ENCODE measurements at regions not wholly inside any gene's neighbourhood (a gene's known extent, or its start where the extent isn't known, plus 50 kb on each side); places are given as distances from the start of the nearest gene placed in this dataset.

DNA sequence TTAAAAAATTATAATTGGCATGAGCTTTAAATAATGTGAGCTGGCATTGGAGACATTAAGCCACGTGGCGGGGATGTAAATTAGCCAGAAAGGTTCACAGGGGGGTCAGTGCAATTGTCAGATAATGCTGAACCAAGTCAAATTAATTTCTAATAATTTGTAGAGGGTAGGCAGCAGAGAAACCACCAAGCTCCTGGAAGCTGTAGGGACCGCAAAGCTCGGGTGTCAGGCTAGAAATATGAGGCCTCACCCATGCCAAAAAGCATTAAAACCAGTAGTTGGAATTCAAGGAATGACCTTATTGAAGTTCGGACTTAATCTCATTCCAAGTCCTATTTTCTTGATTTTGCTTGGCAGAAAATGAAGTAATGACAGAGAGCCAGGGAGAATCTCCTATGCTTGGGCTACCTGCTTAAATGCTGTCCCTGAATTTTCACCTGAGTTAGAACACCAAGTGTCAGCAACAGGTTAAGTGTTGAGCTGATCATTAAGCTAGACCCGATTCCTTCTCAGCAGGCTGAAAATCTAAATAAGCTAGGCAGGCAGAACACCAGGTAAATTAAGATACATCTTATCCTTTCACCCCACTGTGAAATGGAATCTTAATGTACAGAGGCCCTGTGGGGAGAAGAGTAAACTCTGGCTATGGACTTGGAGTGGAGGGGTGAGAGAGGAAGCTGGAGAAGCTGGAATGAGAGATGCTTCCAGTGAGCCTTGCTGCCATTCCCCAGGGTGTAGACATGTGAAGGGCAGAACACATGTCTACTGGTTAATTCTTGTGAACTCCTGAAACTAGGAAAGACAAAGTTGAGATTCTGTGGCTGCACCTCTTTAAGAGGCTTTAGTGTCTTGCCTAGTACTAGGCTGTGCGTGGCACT lies 520.0 kb downstream of the SLC4A3 start:
- intact Hi-C loops (cut with DNase I; ENCODE audit: low total_unique reads) (no loop called here), in situ Hi-C loops (cut with MboI; ENCODE audit: low sequenced_read_pairs in 4 of 4) (no loop called here)
- ATAC-seq = no peak

DNA sequence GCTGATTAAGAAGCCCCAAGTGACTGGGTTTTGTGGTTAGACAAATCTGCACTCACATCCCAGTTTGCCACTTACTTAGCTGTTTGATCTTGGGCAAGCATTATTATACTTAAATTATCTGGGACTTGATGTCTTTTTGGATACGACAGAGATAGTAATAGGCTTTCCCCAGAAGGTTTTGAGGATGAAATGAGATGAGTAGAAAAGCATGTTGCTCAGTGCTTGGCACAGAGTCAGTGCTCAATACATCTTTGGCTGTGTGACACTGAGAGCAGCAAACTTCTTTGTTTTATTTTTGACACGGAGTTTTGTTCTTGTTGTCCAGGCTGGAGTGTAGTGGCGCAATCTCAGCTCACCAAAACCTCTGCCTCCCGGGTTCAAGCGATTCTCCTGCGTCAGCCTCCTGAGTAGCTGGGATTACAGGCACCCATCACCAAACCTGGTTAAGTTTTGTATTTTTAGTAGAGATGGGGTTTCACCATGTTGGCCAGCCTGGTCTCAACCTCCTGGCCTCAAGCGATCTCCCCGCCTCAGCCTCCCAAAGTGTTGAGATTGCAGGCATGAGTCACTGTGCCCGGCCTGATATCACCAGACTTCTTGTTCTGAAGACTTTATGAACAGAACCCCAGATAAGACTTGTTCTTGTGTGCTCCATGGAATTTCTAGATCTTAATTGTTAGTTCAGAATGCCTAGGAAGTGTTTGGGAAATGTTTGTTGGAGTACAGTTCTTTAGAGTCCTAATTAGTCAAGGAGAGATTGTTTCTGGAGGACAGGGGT lies 521.2 kb downstream of the SLC4A3 start:
- TF ChIP-seq POLR2A (IDR thresholded peaks at IDR 0.05) = no peak
- TF ChIP-seq, protein P1, sequence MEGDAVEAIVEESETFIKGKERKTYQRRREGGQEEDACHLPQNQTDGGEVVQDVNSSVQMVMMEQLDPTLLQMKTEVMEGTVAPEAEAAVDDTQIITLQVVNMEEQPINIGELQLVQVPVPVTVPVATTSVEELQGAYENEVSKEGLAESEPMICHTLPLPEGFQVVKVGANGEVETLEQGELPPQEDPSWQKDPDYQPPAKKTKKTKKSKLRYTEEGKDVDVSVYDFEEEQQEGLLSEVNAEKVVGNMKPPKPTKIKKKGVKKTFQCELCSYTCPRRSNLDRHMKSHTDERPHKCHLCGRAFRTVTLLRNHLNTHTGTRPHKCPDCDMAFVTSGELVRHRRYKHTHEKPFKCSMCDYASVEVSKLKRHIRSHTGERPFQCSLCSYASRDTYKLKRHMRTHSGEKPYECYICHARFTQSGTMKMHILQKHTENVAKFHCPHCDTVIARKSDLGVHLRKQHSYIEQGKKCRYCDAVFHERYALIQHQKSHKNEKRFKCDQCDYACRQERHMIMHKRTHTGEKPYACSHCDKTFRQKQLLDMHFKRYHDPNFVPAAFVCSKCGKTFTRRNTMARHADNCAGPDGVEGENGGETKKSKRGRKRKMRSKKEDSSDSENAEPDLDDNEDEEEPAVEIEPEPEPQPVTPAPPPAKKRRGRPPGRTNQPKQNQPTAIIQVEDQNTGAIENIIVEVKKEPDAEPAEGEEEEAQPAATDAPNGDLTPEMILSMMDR (IDR thresholded peaks at IDR 0.05 in 4 of 5, conservative IDR thresholded peaks at IDR 0.05 in 1 of 5) = no peak
- H3K27me3 ChIP-seq = no peaks in the 10 kb centered on the region
- H3K36me3 ChIP-seq = no peaks in the 10 kb centered on the region
- in situ Hi-C loops (cut with MboI; ENCODE audit: low sequenced_read_pairs in 4 of 4) = no loop called here
- DNase-seq = no peak
- intact Hi-C loops (cut with DNase I; ENCODE audit: low total_unique reads) = no loop called here
- H3K4me3 ChIP-seq = no peak overlapping the region
- ATAC-seq = no peak
- H3K27ac ChIP-seq = no peak overlapping the region
- no peaks in the 10 kb centered on the region for H3K4me1 ChIP-seq
- H3K9me3 ChIP-seq = no peaks in the 10 kb centered on the region

More for the DNA sequence above, 520.0 kb downstream of the SLC4A3 start:
- Histone ChIP-seq H3K4me3 (no peak overlapping the region), H3K27ac (no peak overlapping the region), H3K36me3 (no peaks in the 10 kb centered on the region), H3K27me3 (no peaks in the 10 kb centered on the region), H3K9me3 (no peaks in the 10 kb centered on the region), H3K4me1 (no peaks in the 10 kb centered on the region)
- TF ChIP-seq, protein P1 (IDR thresholded peaks at IDR 0.05 in 4 of 5, conservative IDR thresholded peaks at IDR 0.05 in 1 of 5) = no peak
- no peak for TF ChIP-seq POLR2A (IDR thresholded peaks at IDR 0.05)
- DNase-seq = no peak

DNA sequence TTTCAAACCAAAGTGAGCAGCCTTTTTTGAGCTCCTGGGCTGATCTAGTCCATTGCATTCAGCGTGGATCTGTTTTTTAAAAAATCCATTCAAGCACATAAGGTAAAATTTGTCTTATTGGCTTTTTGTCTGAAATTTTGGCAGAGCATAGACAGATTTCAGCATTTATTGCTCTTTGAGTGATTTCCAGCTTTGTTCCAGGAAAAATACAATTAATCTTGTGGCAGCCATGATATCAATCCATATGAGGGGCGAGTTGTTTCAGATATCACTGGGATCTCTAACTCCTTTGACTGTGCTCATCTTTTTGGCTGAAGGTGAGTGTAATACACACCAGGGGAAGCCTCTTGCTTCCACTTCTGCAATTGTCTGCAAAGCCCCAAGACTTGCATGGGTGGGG lies 523.9 kb downstream of the SLC4A3 start:
- H3K4me1 ChIP-seq = no peaks in the 10 kb centered on the region
- intact Hi-C loops (cut with DNase I; ENCODE audit: low total_unique reads) (no loop called here), in situ Hi-C loops (cut with MboI; ENCODE audit: low sequenced_read_pairs in 4 of 4) (no loop called here)
- no peak overlapping the region for H3K4me3 ChIP-seq
- H3K36me3 ChIP-seq = no peaks in the 10 kb centered on the region
- H3K27ac ChIP-seq = no peak overlapping the region
- no peak for TF ChIP-seq POLR2A (IDR thresholded peaks at IDR 0.05)
- TF ChIP-seq, protein P1 (IDR thresholded peaks at IDR 0.05 in 4 of 5, conservative IDR thresholded peaks at IDR 0.05 in 1 of 5) = no peak
- no peaks in the 10 kb centered on the region for H3K9me3 ChIP-seq
- no peak for DNase-seq
- H3K27me3 ChIP-seq = no peaks in the 10 kb centered on the region
- ATAC-seq = no peak

DNA sequence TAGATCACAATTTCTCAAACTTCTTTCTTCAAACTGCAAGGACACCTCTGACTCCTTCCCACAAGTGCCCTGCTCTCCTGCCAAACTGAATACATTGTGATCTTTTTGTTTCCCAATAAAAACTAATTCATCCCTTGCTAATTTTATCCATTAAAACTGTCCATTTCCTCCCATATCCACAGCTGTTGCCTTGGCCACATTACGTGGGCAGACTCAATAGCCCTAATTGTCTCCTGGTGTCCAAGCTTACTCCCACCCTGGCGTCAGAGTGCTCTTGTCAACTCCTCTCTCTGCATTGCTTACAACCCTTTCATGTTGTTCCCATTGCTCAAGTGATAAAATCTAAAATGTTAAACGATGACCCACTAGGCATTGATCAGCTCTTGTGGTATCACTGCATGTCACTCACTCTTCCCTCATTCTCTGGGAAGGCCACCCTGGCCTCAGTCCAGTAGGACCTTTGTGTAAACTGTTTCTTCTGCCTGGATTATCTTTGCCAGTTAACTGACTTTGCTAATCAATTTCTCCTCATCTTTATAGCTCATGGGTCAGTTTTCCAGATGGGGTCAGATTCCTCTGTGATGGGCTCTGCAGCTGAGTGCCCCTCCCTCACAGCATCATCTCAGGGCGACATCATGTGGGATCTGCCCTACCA lies 525.0 kb downstream of the SLC4A3 start:
- Histone ChIP-seq H3K36me3 (no peaks in the 10 kb centered on the region), H3K27me3 (no peaks in the 10 kb centered on the region), H3K27ac (no peak overlapping the region), H3K4me3 (no peak overlapping the region), H3K9me3 (no peaks in the 10 kb centered on the region), H3K4me1 (no peaks in the 10 kb centered on the region)
- in situ Hi-C loops (cut with MboI; ENCODE audit: low sequenced_read_pairs in 4 of 4) (no loop called here), intact Hi-C loops (cut with DNase I; ENCODE audit: low total_unique reads) (no loop called here)
- ATAC-seq (no peak), DNase-seq (no peak)
- TF ChIP-seq, protein P1 (IDR thresholded peaks at IDR 0.05 in 4 of 5, conservative IDR thresholded peaks at IDR 0.05 in 1 of 5) = no peak
- no peak for TF ChIP-seq POLR2A (IDR thresholded peaks at IDR 0.05)

Data from gastrocnemius medialis (tissue), 4 donors.